ENCODE measurements at regions not wholly inside any gene's neighbourhood (a gene's known extent, or its start where the extent isn't known, plus 50 kb on each side); places are given as distances from the start of the nearest gene placed in this dataset.

DNA sequence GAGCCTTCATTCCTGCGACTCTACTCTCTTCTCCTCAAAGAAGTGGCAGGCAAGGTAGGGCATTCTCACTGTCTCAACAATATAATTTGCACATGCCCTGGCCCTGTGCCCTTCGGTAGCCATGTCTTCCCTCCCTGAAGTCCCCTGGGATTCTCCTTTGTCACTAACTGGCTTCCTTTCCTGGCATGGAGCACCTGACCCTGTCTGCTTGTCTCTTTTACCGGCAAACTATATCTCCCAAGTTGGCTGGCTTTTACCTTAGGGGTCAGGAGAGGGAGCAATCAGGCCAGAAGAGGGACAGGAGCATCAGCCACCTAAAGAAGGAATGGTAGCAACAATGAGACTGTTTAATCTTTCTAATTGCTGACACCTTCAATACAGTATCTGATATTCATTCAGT is 51.9 kb upstream of the RMDN2 start:
- Histone ChIP-seq H3K36me3 (ENCODE audit: control insufficient read depth, insufficient read depth, low read length) (no peaks in the 10 kb centered on the region), H3K27ac (ENCODE audit: low read length) (no peak overlapping the region), H3K27me3 (ENCODE audit: control insufficient read depth, insufficient read depth, low read length) (no peaks in the 10 kb centered on the region), H3K4me1 (ENCODE audit: control insufficient read depth, insufficient read depth, low read length) (no peaks in the 10 kb centered on the region), H3K4me3 (ENCODE audit: low read length) (no peak overlapping the region), H3K9me3 (ENCODE audit: control insufficient read depth, insufficient read depth, low read length) (no peaks in the 10 kb centered on the region)
- WGBS (ENCODE audit: insufficient coverage, insufficient read length): no CpG with 5 or more reads among the region's 3 CpGs
- DNase-seq (ENCODE audit: low read depth, low spot score): no peak

DNA sequence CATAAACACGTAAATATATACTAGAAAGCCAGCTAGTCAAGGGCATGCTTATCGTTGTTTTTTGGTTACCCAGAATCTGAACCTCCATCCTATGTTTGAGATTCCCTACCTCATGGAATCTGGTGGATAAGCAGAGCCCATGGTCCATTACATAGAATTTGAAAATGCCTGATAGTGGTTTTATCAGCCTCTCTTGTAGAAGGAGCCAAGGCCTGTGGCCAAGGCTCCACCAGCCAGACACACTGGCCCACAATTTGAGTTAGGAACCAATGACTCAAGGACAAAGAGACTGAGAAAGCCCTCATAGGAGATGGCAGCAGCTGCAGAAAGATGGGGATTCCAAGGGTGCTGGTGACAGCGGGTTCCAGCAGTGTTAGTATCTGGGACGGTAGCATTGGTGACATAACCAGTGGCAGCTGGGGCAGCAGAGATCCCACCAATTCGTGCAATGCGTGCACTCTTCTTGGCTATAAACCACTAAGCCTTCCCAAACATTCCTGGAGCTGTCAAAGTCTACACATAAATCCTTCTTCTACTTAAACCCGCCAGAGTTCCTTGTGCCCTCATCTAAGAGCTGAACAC is 51.2 kb upstream of the RMDN2 start:
- no peak overlapping the region for H3K27ac ChIP-seq (ENCODE audit: low read length)
- no peaks in the 10 kb centered on the region for H3K4me1 ChIP-seq (ENCODE audit: control insufficient read depth, insufficient read depth, low read length)
- H3K36me3 ChIP-seq (ENCODE audit: control insufficient read depth, insufficient read depth, low read length): no peaks in the 10 kb centered on the region
- no peaks in the 10 kb centered on the region for H3K9me3 ChIP-seq (ENCODE audit: control insufficient read depth, insufficient read depth, low read length)
- WGBS (ENCODE audit: insufficient coverage, insufficient read length): no CpG with 5 or more reads among the region's 7 CpGs
- H3K27me3 ChIP-seq (ENCODE audit: control insufficient read depth, insufficient read depth, low read length): no peaks in the 10 kb centered on the region
- DNase-seq (ENCODE audit: low read depth, low spot score): no peak
- no peak overlapping the region for H3K4me3 ChIP-seq (ENCODE audit: low read length)

DNA sequence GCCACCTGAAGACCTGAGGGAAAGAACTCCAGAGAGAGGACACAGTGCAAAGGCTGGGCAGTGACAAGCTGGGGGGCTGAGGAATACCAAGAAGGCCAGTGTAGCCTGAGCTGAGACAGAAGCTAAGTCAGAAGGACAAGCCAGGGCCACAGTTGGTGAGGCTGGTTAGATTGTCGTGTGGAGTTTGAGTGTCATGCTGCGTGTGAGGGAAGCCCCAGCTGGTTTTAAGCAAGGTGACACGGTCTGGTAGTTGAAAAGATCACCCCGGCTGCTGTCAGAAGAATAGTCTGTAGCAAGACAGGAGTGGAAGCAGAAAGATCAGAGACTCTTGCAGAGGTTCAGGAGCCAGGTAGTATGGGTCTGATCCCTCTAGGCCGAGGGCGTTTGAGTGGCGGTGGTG is 50.6 kb upstream of the RMDN2 start:
- WGBS (ENCODE audit: insufficient coverage, insufficient read length): no CpG with 5 or more reads among the region's 7 CpGs

More for the DNA sequence above, 50.6 kb upstream of the RMDN2 start:
- no peak for DNase-seq (ENCODE audit: low read depth, low spot score)
- H3K27me3 ChIP-seq (ENCODE audit: control insufficient read depth, insufficient read depth, low read length): no peaks in the 10 kb centered on the region
- no peaks in the 10 kb centered on the region for H3K9me3 ChIP-seq (ENCODE audit: control insufficient read depth, insufficient read depth, low read length)
- H3K4me1 ChIP-seq (ENCODE audit: control insufficient read depth, insufficient read depth, low read length): no peaks in the 10 kb centered on the region
- no peaks in the 10 kb centered on the region for H3K36me3 ChIP-seq (ENCODE audit: control insufficient read depth, insufficient read depth, low read length)
- H3K4me3 ChIP-seq (ENCODE audit: low read length): no peak overlapping the region
- no peak overlapping the region for H3K27ac ChIP-seq (ENCODE audit: low read length)

All from iPS DF 6.9 (cell line).